ENCODE measurements at regions not wholly inside any gene's neighbourhood (a gene's known extent, or its start where the extent isn't known, plus 50 kb on each side); places are given as distances from the start of the nearest gene placed in this dataset.

DNA sequence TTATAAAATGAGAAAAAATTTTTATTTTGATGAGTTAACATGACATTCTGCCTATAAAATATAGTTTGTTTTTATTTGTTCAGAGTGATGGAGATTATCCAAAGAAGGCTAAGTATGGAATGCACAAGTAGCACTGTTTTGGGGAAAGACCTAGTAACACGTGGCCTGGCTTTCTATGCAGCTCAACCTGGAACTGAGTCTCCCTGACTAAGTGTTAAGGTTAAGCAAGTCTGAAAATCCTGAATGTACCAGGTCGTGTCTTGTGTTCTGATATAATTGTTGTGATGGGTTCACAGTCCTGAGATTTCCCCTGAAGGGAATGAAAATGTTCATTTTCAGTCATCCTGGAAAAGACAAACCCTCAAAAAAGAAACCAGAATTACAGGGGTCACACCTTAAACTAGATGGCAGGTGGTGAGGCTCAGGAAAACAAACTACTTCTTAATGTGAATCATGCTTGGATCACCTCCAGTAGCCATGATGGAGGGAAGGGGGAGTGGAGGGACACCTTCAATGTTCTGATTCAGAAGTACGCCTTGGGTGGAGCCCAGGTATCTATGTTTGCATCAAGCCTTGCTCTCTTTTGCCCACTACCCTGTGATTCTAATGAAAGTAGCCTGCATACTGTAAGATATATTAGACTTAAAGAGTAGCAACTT lies 236.8 kb downstream of the ALX1 start:
- peaks cover 3% of the 10 kb centered on the region for H3K27me3 Mint-ChIP-seq (ENCODE audit: low read depth)
- no peaks in the 10 kb centered on the region for H3K9me3 Mint-ChIP-seq
- H3K27ac Mint-ChIP-seq: no peak overlapping the region
- TF ChIP-seq, protein P1, sequence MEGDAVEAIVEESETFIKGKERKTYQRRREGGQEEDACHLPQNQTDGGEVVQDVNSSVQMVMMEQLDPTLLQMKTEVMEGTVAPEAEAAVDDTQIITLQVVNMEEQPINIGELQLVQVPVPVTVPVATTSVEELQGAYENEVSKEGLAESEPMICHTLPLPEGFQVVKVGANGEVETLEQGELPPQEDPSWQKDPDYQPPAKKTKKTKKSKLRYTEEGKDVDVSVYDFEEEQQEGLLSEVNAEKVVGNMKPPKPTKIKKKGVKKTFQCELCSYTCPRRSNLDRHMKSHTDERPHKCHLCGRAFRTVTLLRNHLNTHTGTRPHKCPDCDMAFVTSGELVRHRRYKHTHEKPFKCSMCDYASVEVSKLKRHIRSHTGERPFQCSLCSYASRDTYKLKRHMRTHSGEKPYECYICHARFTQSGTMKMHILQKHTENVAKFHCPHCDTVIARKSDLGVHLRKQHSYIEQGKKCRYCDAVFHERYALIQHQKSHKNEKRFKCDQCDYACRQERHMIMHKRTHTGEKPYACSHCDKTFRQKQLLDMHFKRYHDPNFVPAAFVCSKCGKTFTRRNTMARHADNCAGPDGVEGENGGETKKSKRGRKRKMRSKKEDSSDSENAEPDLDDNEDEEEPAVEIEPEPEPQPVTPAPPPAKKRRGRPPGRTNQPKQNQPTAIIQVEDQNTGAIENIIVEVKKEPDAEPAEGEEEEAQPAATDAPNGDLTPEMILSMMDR (IDR thresholded peaks at IDR 0.05; ENCODE audit: unreplicated experiment in 3 of 3): no peak
- H3K36me3 Mint-ChIP-seq (ENCODE audit: low read depth): no peaks in the 10 kb centered on the region
- H3K4me3 Mint-ChIP-seq: no peak overlapping the region
- no peaks in the 10 kb centered on the region for H3K4me1 Mint-ChIP-seq

DNA sequence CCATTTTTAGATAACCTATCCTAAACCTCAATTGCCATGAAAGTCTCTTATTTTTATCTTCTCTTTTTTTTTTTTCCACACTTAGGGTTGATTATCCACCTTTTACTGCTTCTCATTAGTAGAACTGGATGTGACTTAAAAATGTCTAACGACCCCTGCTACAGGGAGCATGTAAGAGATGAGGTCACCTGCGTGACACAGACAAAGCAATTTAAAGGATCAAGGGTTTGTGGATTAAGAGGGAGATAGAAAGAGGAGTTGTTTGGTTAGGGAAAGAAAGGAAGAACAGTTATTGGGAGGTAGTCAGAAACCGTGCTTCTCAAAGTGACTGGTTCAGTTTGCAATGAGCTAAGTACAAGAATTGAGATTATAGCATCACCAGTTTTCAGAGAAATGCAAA lies 239.1 kb downstream of the ALX1 start:
- Mint-ChIP-seq H3K4me3 (no peak overlapping the region), H3K4me1 (no peaks in the 10 kb centered on the region), H3K27ac (no peak overlapping the region), H3K9me3 (no peaks in the 10 kb centered on the region), H3K36me3 (ENCODE audit: low read depth) (no peaks in the 10 kb centered on the region), H3K27me3 (ENCODE audit: low read depth) (peaks cover 3% of the 10 kb centered on the region)
- TF ChIP-seq, protein P1 (IDR thresholded peaks at IDR 0.05; ENCODE audit: unreplicated experiment in 3 of 3): no peak

DNA sequence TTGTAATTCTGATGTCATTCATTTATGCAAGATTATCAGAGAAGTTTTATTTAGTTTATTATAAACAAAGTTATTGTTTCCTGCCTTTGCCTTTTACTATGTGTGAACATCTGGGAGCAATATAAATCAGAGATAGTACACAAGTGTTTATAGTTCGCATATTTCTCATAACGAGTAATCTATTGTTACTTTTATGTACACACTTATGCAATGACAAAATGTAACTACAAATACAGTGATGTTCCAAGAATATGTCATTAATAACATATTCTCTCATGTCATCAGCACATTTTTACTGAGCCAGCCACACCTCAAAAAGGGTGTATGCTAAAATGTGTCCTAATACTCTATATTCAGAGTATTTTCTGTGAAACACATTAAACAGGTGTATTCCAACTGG lies 243.2 kb downstream of the ALX1 start:
- H3K27ac Mint-ChIP-seq: no peak overlapping the region
- H3K36me3 Mint-ChIP-seq (ENCODE audit: low read depth): no peaks in the 10 kb centered on the region
- no peaks in the 10 kb centered on the region for H3K4me1 Mint-ChIP-seq
- H3K27me3 Mint-ChIP-seq (ENCODE audit: low read depth): peaks cover 3% of the 10 kb centered on the region
- TF ChIP-seq, protein P1 (IDR thresholded peaks at IDR 0.05; ENCODE audit: unreplicated experiment in 3 of 3): no peak
- H3K4me3 Mint-ChIP-seq: no peak overlapping the region
- H3K9me3 Mint-ChIP-seq: no peaks in the 10 kb centered on the region

DNA sequence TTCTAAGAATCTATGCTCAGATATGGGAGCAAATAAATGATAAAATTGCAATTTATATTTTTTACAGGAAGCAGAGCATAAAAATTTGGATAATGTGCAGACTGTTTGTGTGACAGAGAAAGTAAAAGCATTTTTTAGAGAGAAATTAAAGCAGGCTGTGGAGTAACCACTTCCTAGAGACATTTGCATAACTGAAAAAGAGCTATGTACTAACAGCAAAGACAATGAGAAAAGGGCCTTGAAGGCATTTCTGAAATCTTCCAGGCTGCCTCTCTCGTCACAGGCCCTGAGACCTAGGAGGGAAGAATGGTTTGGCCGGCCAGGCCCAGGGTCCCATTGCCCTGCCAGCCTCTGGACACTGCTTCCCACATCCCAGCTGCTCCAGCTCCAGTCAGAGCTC lies 247.2 kb downstream of the ALX1 start:
- no peaks in the 10 kb centered on the region for H3K27me3 Mint-ChIP-seq (ENCODE audit: low read depth)
- TF ChIP-seq, protein P1 (IDR thresholded peaks at IDR 0.05; ENCODE audit: unreplicated experiment in 3 of 3): no peak
- H3K4me3 Mint-ChIP-seq: no peak overlapping the region
- no peaks in the 10 kb centered on the region for H3K4me1 Mint-ChIP-seq
- H3K27ac Mint-ChIP-seq: no peak overlapping the region
- no peaks in the 10 kb centered on the region for H3K36me3 Mint-ChIP-seq (ENCODE audit: low read depth)
- H3K9me3 Mint-ChIP-seq: no peaks in the 10 kb centered on the region

DNA sequence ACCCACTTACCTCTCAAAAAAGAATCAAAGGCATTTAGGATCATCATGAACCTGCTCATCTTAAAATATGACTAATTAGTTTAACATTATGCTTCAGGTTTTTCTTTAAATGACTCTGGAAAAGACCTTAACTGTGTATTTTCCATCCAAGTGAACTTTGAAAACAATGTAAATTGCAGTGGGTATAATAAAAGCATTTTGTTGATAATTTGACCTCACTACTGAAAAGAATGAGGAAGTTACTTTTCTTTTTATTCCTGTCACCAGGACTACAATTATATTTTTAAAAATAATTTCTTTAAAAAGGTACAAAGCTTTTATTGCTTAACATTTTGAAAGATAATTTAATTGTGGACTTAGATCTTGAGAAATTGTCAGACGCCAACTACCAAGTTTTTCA lies 249.9 kb downstream of the ALX1 start:
- H3K36me3 Mint-ChIP-seq (ENCODE audit: low read depth): no peaks in the 10 kb centered on the region
- H3K4me3 Mint-ChIP-seq: no peak overlapping the region
- no peak overlapping the region for H3K27ac Mint-ChIP-seq
- H3K4me1 Mint-ChIP-seq: no peaks in the 10 kb centered on the region
- H3K9me3 Mint-ChIP-seq: no peaks in the 10 kb centered on the region
- no peaks in the 10 kb centered on the region for H3K27me3 Mint-ChIP-seq (ENCODE audit: low read depth)
- TF ChIP-seq, protein P1 (IDR thresholded peaks at IDR 0.05; ENCODE audit: unreplicated experiment in 3 of 3): no peak

DNA sequence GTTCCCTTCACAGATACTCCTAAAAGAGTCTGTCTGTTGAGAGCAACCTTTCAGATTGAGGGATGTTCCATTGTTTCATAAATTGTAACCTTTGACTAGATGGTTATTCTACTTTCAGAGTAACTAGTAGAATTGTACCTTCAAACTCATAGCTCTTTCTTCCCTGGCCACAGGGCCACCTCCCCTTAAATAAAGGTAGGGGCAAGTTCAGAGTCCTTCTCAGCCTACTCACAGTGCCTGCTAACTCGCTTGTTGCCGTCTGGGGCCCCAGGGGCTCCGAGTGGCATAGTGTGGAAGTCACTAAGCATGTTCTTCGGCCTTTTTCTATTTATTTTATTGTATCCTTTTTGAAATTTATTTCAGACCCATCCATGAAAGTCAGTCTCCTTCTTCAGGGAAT lies 250.4 kb downstream of the ALX1 start:
- Mint-ChIP-seq H3K4me1 (no peaks in the 10 kb centered on the region), H3K4me3 (no peak overlapping the region), H3K36me3 (ENCODE audit: low read depth) (no peaks in the 10 kb centered on the region), H3K9me3 (no peaks in the 10 kb centered on the region), H3K27me3 (ENCODE audit: low read depth) (no peaks in the 10 kb centered on the region), H3K27ac (no peak overlapping the region)
- TF ChIP-seq, protein P1 (IDR thresholded peaks at IDR 0.05; ENCODE audit: unreplicated experiment in 3 of 3): no peak
